Colonic mucosa (tissue), 4 donors: ENCODE measurements at regions not wholly inside any gene's neighbourhood (a gene's known extent, or its start where the extent isn't known, plus 50 kb on each side); places are given as distances from the start of the nearest gene placed in this dataset.

ENCODE experiments used
- DNase-seq: peaks from one replicate; pipeline ENCODE4 v3.0.0-alpha.2; 2020
- H3K27ac ChIP-seq: fragments of 200-600 bp; one replicate; pipeline ENCODE4 v1.8.0; 2021
- H3K27me3 ChIP-seq: fragments of 200-600 bp; one replicate; pipeline ENCODE4 v1.8.0; 2021
- H3K36me3 ChIP-seq: fragments of 200-600 bp; one replicate; pipeline ENCODE4 v1.8.0; 2021
- H3K4me1 ChIP-seq: fragments of 200-600 bp; one replicate; pipeline ENCODE4 v1.8.0; 2021; ENCODE audit warnings: mild to moderate bottlenecking
- H3K4me3 ChIP-seq: fragments of 200-600 bp; one replicate; pipeline ENCODE4 v1.8.0; 2021
- H3K9ac ChIP-seq, 2 donors: one replicate each; pipeline ENCODE4 v1.7.0; 2013; ENCODE audit warnings: control low read depth in 2 of 2, low read depth in 2 of 2, low read length in 2 of 2
- H3K9me3 ChIP-seq: fragments of 200-600 bp; one replicate; pipeline ENCODE4 v1.8.0; 2021
- CTCF ChIP-seq: fragments of 200-600 bp; IDR thresholded peaks from one replicate; pipeline ENCODE4 v1.8.0; 2022; ENCODE audit warnings: antibody characterized with exemption, mild to moderate bottlenecking
- intact Hi-C: fragments of 100-400 bp; cut with DNase I; formaldehyde crosslinking; loops from one replicate; pipeline ENCODE4 v1.14.1; 2022
- donor health status: healthy.
- donor health status: DM: no; HTN: no; CAD: no.
- donor health status: DM: no; HTN: no; CAD: no.

- H3K27me3 ChIP-seq: no peaks in the 10 kb centered on the region
- DNase-seq: no peak
- no peaks in the 10 kb centered on the region for H3K9me3 ChIP-seq
- intact Hi-C loops: no loop called here
- TF ChIP-seq CTCF: no peak
- H3K4me1 ChIP-seq: no peaks in the 10 kb centered on the region
- no peak overlapping the region for H3K4me3 ChIP-seq
- no peak overlapping the region for H3K27ac ChIP-seq
- H3K9ac ChIP-seq: no peak overlapping the region
- H3K36me3 ChIP-seq: no peaks in the 10 kb centered on the region
These were observed 1355.6 kb downstream of the FAM133A start for GRCh38 chrX:95029571-95029970.

- H3K27ac ChIP-seq: no peak overlapping the region
- intact Hi-C loops: no loop called here
- H3K4me1 ChIP-seq: no peaks in the 10 kb centered on the region
- no peak overlapping the region for H3K4me3 ChIP-seq
- H3K9ac ChIP-seq: no peak overlapping the region
- no peaks in the 10 kb centered on the region for H3K9me3 ChIP-seq
- DNase-seq: no peak
- TF ChIP-seq CTCF: no peak
- no peaks in the 10 kb centered on the region for H3K27me3 ChIP-seq
- H3K36me3 ChIP-seq: no peaks in the 10 kb centered on the region
These were observed 1366.1 kb downstream of the FAM133A start for GRCh38 chrX:95040104-95040503.

GRCh38 chrX:95044331-95044730 is 1370.3 kb downstream of the FAM133A start:
- no peaks in the 10 kb centered on the region for H3K9me3 ChIP-seq
- H3K36me3 ChIP-seq: no peaks in the 10 kb centered on the region
- H3K4me3 ChIP-seq: no peak overlapping the region
- no peaks in the 10 kb centered on the region for H3K27me3 ChIP-seq
- no peak overlapping the region for H3K27ac ChIP-seq
- TF ChIP-seq CTCF: no peak
- no peak for DNase-seq
- intact Hi-C loops: no loop called here
- H3K9ac ChIP-seq: no peak overlapping the region
- no peaks in the 10 kb centered on the region for H3K4me1 ChIP-seq

GRCh38 chrX:95055991-95056390 is 1382.0 kb downstream of the FAM133A start:
- H3K27ac ChIP-seq: no peak overlapping the region
- DNase-seq: no peak
- H3K9ac ChIP-seq: no peak overlapping the region
- no peak for TF ChIP-seq CTCF
- no peaks in the 10 kb centered on the region for H3K27me3 ChIP-seq
- no peaks in the 10 kb centered on the region for H3K9me3 ChIP-seq
- H3K36me3 ChIP-seq: no peaks in the 10 kb centered on the region
- no peak overlapping the region for H3K4me3 ChIP-seq
- intact Hi-C loops: no loop called here
- H3K4me1 ChIP-seq: no peaks in the 10 kb centered on the region

- TF ChIP-seq CTCF: no peak
- Histone ChIP-seq H3K9me3 (no peaks in the 10 kb centered on the region), H3K4me1 (no peaks in the 10 kb centered on the region), H3K27me3 (no peaks in the 10 kb centered on the region), H3K27ac (no peak overlapping the region), H3K4me3 (no peak overlapping the region), H3K9ac (no peak overlapping the region), H3K36me3 (no peaks in the 10 kb centered on the region)
- no peak for DNase-seq
- intact Hi-C loops: no loop called here
These were observed 1382.9 kb downstream of the FAM133A start for GRCh38 chrX:95056901-95057300.

GRCh38 chrX:95057341-95057740 is 1383.3 kb downstream of the FAM133A start:
- no peaks in the 10 kb centered on the region for H3K9me3 ChIP-seq
- H3K4me3 ChIP-seq: no peak overlapping the region
- H3K4me1 ChIP-seq: no peaks in the 10 kb centered on the region
- TF ChIP-seq CTCF: no peak
- no peaks in the 10 kb centered on the region for H3K27me3 ChIP-seq
- no peak overlapping the region for H3K9ac ChIP-seq
- no peak for DNase-seq
- intact Hi-C loops: no loop called here
- no peaks in the 10 kb centered on the region for H3K36me3 ChIP-seq
- H3K27ac ChIP-seq: no peak overlapping the region
